ENCODE measurements at regions not wholly inside any gene's neighbourhood (a gene's known extent, or its start where the extent isn't known, plus 50 kb on each side); places are given as distances from the start of the nearest gene placed in this dataset.

- Mint-ChIP-seq H3K36me3 (no peaks in the 10 kb centered on the region), H3K4me1 (no peaks in the 10 kb centered on the region), H3K4me3 (no peak overlapping the region), H3K27ac (no peak overlapping the region), H3K9me3 (peaks cover 13 to 39% (median 23%) of the 10 kb centered on the region in 6 donors), H3K27me3 (ENCODE audit: low read depth in 3 of 3) (peaks cover 0 to 5% (median 0%) of the 10 kb centered on the region in 3 donors)
- no peak for DNase-seq
Measured at GRCh38 chr1:68551459-68551858, 54.6 kb upstream of the DEPDC1 start.

GRCh38 chr1:68558321-68559026, 61.6 kb upstream of the DEPDC1 start:
- peaks cover 7 to 26% (median 12%) of the 10 kb centered on the region in 6 donors for H3K9me3 Mint-ChIP-seq
- H3K27ac Mint-ChIP-seq = no peak overlapping the region
- H3K27me3 Mint-ChIP-seq (ENCODE audit: low read depth in 3 of 3) = peaks cover 0 to 2% (median 0%) of the 10 kb centered on the region in 3 donors
- no peak for DNase-seq
- H3K36me3 Mint-ChIP-seq = no peaks in the 10 kb centered on the region
- H3K4me1 Mint-ChIP-seq = no peaks in the 10 kb centered on the region
- H3K4me3 Mint-ChIP-seq = no peak overlapping the region

GRCh38 chr1:68565923-68566322, 69.0 kb upstream of the DEPDC1 start:
- Mint-ChIP-seq H3K36me3 (no peaks in the 10 kb centered on the region), H3K4me3 (no peak overlapping the region), H3K9me3 (peaks cover 3 to 24% (median 8%) of the 10 kb centered on the region in 6 donors), H3K27me3 (ENCODE audit: low read depth in 3 of 3) (peaks cover 0 to 5% (median 0%) of the 10 kb centered on the region in 3 donors), H3K27ac (no peak overlapping the region), H3K4me1 (no peaks in the 10 kb centered on the region)
- DNase-seq = no peak

DNA sequence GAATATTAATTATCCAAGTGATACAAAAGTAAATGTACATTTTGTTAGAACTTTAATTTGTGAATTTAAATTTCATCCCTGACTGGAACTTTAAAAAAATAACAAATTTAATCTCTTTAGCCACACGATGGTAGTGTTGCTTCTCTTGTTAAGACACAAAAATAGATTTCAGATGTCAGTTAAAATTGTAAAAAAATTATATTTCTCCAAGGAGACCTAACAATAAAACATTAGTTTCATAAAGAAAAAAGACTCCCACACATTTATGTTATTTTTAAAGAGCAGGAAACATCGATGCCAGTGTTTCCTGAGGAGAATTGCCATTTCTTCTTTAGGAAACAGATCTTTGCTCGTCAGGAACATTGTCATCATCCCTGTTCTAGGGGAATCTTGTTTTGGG, 74.0 kb upstream of the DEPDC1 start:
- H3K4me1 Mint-ChIP-seq = no peaks in the 10 kb centered on the region
- no peak for DNase-seq
- no peak overlapping the region for H3K4me3 Mint-ChIP-seq
- H3K27ac Mint-ChIP-seq = no peak overlapping the region
- peaks cover 0 to 4% (median 0%) of the 10 kb centered on the region in 3 donors for H3K27me3 Mint-ChIP-seq (ENCODE audit: low read depth in 3 of 3)
- H3K36me3 Mint-ChIP-seq = no peaks in the 10 kb centered on the region
- H3K9me3 Mint-ChIP-seq = peaks cover 0 to 14% (median 2%) of the 10 kb centered on the region in 6 donors

DNA sequence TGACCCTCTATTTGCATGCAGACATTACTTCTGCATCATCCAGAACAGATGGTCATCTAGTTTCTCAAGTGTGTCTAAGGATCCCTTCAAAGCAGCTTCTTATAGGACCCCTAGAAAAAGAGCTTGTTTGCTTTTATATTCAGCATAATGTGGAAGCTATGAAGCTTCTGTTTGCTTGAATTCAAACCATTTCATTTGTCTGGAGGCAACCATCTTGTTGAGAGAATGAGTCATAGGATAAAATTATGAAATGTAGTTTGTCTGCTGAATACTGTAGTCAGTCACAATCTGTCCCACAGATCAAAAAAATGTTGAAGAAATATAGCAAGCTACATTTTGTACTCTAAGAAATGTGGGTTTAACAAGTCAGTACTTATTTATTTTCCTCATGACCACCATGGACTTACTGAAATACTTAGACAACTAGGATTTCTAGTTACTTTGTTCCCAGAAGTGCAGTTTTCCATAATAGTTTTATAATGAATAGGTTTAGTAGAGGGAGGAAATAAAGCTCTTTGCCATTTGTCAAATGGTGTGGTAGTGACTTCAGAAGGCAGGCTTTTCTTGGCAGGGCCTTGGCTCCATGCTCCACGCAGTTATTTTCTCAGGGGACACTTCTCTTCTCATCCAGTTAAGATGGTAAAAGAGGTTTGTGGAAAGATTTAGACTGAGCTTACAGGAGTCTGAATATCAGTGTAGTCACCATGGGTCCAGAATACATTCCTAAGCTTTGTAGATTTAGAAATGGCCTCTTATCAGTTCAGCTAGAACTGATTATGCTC, 74.8 kb upstream of the DEPDC1 start:
- no peaks in the 10 kb centered on the region for H3K36me3 Mint-ChIP-seq
- no peak for DNase-seq
- no peaks in the 10 kb centered on the region for H3K4me1 Mint-ChIP-seq
- H3K4me3 Mint-ChIP-seq = no peak overlapping the region
- H3K27ac Mint-ChIP-seq = no peak overlapping the region
- H3K27me3 Mint-ChIP-seq (ENCODE audit: low read depth in 3 of 3) = peaks cover 0 to 4% (median 0%) of the 10 kb centered on the region in 3 donors
- peaks cover 0 to 14% (median 3%) of the 10 kb centered on the region in 6 donors for H3K9me3 Mint-ChIP-seq

GRCh38 chr1:68585351-68585750, 88.5 kb upstream of the DEPDC1 start:
- Mint-ChIP-seq H3K27ac (no peak overlapping the region), H3K4me3 (no peak overlapping the region), H3K9me3 (peaks cover 2 to 20% (median 8%) of the 10 kb centered on the region in 6 donors), H3K4me1 (no peaks in the 10 kb centered on the region), H3K27me3 (ENCODE audit: low read depth in 3 of 3) (peaks cover 0 to 1% (median 0%) of the 10 kb centered on the region in 3 donors), H3K36me3 (no peaks in the 10 kb centered on the region)
- DNase-seq = no peak

GRCh38 chr1:68586766-68587165, 89.9 kb upstream of the DEPDC1 start:
- H3K4me3 Mint-ChIP-seq = no peak overlapping the region
- peaks cover 2 to 24% (median 8%) of the 10 kb centered on the region in 6 donors for H3K9me3 Mint-ChIP-seq
- no peak for DNase-seq
- H3K27me3 Mint-ChIP-seq (ENCODE audit: low read depth in 3 of 3) = peaks cover 0 to 1% (median 0%) of the 10 kb centered on the region in 3 donors
- H3K36me3 Mint-ChIP-seq = no peaks in the 10 kb centered on the region
- H3K27ac Mint-ChIP-seq = no peak overlapping the region
- H3K4me1 Mint-ChIP-seq = no peaks in the 10 kb centered on the region

GRCh38 chr1:68588304-68588703, 91.4 kb upstream of the DEPDC1 start:
- H3K27me3 Mint-ChIP-seq (ENCODE audit: low read depth in 3 of 3) = peaks cover 0 to 1% (median 0%) of the 10 kb centered on the region in 3 donors
- no peaks in the 10 kb centered on the region for H3K4me1 Mint-ChIP-seq
- DNase-seq = no peak
- H3K27ac Mint-ChIP-seq = no peak overlapping the region
- H3K4me3 Mint-ChIP-seq = no peak overlapping the region
- H3K36me3 Mint-ChIP-seq = no peaks in the 10 kb centered on the region
- peaks cover 2 to 31% (median 11%) of the 10 kb centered on the region in 6 donors for H3K9me3 Mint-ChIP-seq

- DNase-seq = no peak
- Mint-ChIP-seq H3K4me1 (no peaks in the 10 kb centered on the region), H3K4me3 (no peak overlapping the region), H3K27ac (no peak overlapping the region), H3K9me3 (peaks cover 0 to 43% (median 5%) of the 10 kb centered on the region in 6 donors), H3K27me3 (ENCODE audit: low read depth in 3 of 3) (no peaks in the 10 kb centered on the region), H3K36me3 (no peaks in the 10 kb centered on the region)
Measured at GRCh38 chr1:68590473-68590872, 93.6 kb upstream of the DEPDC1 start.

DNA sequence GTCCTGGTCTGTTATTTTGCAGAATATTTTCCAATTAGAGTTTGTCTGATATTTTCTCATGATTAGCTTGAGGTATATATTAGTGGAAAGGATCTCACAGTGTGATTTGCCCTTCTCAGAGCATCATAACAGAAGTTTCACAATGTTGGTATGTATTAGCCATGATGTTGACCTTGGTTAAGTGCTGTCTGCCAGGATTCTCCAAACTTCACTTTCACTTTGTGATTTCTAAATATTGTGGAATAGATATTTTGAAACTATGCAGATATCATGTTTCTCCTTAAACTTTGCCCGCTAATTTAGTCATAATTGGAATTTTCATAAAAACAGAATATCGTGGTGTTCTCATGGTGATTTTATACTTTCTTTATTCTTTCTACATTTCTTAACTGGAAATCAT, 98.0 kb upstream of the DEPDC1 start:
- DNase-seq = no peak
- no peaks in the 10 kb centered on the region for H3K4me1 Mint-ChIP-seq
- H3K9me3 Mint-ChIP-seq = peaks cover 0 to 50% (median 10%) of the 10 kb centered on the region in 6 donors
- no peak overlapping the region for H3K27ac Mint-ChIP-seq
- no peaks in the 10 kb centered on the region for H3K27me3 Mint-ChIP-seq (ENCODE audit: low read depth in 3 of 3)
- H3K36me3 Mint-ChIP-seq = no peaks in the 10 kb centered on the region
- H3K4me3 Mint-ChIP-seq = no peak overlapping the region

DNA sequence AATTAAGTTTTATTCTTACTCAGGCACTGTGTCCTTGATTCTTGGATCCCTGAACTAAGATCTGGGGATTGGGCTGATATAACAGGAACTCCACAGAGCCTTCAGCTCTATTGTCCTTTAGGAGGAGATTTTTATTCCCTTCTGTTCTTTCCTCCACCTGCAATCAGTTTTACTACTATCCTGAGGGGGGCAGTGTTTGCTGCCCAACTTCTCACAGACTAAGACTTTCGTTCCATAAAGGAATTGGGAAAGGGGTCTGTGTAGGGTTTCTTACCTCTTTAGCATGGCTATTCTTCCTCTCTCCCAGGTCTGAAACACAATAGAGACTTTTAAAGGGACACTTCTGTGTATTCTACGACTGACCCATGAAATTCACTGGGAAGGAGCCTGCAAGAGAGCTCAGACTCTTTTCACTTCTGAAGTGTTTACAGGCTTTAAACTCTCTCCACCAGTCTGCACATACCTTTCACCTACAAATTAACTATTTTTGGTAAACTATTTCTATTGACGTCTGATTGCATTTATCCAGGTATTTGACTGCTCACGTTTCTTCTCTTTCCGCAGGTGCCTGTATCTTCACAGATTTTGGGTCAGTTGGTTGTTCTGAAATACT, 103.3 kb upstream of the DEPDC1 start:
- no peaks in the 10 kb centered on the region for H3K4me1 Mint-ChIP-seq
- no peak for DNase-seq
- peaks cover 3 to 31% (median 10%) of the 10 kb centered on the region in 6 donors for H3K9me3 Mint-ChIP-seq
- no peaks in the 10 kb centered on the region for H3K36me3 Mint-ChIP-seq
- no peaks in the 10 kb centered on the region for H3K27me3 Mint-ChIP-seq (ENCODE audit: low read depth in 3 of 3)
- no peak overlapping the region for H3K27ac Mint-ChIP-seq
- H3K4me3 Mint-ChIP-seq = no peak overlapping the region

DNA sequence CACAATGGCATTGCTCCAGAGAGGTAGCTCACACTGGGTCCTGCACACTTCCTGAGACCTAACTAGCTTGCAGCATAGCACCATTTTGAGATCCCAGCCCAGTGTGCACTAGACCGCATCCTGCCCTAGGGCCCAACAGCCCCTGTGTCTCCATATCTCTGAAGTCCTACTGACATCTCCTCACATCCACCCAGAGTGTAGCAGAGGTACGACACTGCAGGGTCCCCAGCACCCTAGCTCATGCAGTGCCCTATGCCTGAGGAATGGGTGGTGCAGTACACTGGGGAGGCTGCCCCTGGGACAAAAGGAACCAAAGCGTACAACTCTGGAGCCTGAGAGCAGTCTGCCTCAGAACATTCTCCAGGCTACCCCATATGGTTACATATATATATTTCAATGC, 111.4 kb upstream of the DEPDC1 start:
- no peak overlapping the region for H3K27ac Mint-ChIP-seq
- no peaks in the 10 kb centered on the region for H3K36me3 Mint-ChIP-seq
- no peaks in the 10 kb centered on the region for H3K4me1 Mint-ChIP-seq
- no peak for DNase-seq
- H3K27me3 Mint-ChIP-seq (ENCODE audit: low read depth in 3 of 3) = peaks cover 0 to 2% (median 2%) of the 10 kb centered on the region in 3 donors
- H3K4me3 Mint-ChIP-seq = no peak overlapping the region
- H3K9me3 Mint-ChIP-seq = peaks cover 3 to 37% (median 17%) of the 10 kb centered on the region in 6 donors

DNA sequence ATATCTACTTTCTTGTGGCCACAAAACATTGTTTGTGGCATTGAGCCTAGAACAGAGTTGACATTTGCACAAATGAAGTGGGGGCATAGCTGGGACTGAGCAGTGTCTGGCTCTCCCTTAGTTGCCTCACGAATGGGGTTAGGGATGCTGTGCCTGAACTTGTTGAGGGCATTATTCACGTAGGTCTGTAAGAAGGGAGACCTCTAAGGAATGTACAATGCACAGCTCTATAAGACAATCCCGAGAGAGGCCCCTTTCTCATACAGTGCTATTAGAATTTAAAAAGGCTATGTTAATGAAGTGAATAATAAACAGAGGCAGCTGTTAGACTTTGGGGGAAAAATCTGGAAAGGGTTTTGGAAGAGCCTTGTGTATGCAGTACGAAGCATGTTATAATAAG, 118.4 kb upstream of the DEPDC1 start:
- H3K9me3 Mint-ChIP-seq = peaks cover 9 to 45% (median 23%) of the 10 kb centered on the region in 6 donors
- no peak overlapping the region for H3K4me3 Mint-ChIP-seq
- H3K27me3 Mint-ChIP-seq (ENCODE audit: low read depth in 3 of 3) = no peaks in the 10 kb centered on the region
- H3K27ac Mint-ChIP-seq = no peak overlapping the region
- DNase-seq = no peak
- H3K36me3 Mint-ChIP-seq = no peaks in the 10 kb centered on the region
- H3K4me1 Mint-ChIP-seq = no peaks in the 10 kb centered on the region

DNA sequence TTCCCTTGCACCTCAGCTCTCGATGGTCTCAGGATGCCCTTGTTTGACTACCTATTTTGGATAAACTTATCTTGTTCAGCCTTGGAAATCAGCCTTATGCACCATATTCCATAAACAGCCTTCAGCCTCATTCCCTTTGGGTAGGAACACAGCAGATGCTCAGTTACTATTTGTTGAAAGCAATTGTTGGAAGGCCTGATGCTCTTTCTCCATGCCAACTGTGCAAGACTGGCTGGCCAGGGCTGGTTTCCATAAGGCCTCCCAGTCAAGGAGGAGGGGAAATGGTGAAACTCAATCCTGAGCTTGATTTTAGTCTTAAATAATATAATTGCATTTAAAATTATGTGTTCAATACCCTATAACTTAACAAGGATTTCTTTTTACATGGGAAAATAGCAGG, 121.1 kb upstream of the DEPDC1 start:
- H3K4me3 Mint-ChIP-seq = no peak overlapping the region
- no peak for DNase-seq
- no peaks in the 10 kb centered on the region for H3K36me3 Mint-ChIP-seq
- peaks cover 13 to 40% (median 19%) of the 10 kb centered on the region in 6 donors for H3K9me3 Mint-ChIP-seq
- no peak overlapping the region for H3K27ac Mint-ChIP-seq
- H3K4me1 Mint-ChIP-seq = no peaks in the 10 kb centered on the region
- H3K27me3 Mint-ChIP-seq (ENCODE audit: low read depth in 3 of 3) = no peaks in the 10 kb centered on the region

Measured in immature natural killer cell (primary cell).